Adrenal gland (tissue), 9 donors: ENCODE measurements at regions not wholly inside any gene's neighbourhood (a gene's known extent, or its start where the extent isn't known, plus 50 kb on each side); places are given as distances from the start of the nearest gene placed in this dataset.

Source experiments
- DNase-seq, 7 donors: peaks; one replicate each; pipeline ENCODE4 v3.0.0-alpha.2; 2019 to 2020
- H3K27ac ChIP-seq, 5 donors: fragments of 200-600 bp; sonication (generic) in 4 of 5; 1 replicate in 3 of 5; 2 replicates in 2 of 5; pipeline versions ENCODE4 v1.5.1 to v1.8.0; 2016 to 2020; ENCODE audit warnings: mild to moderate bottlenecking in 1 of 5
- H3K27me3 ChIP-seq: fragments of 200-600 bp; 2 replicates; pipeline ENCODE4 v1.8.0; 2021
- H3K36me3 ChIP-seq, 2 donors: fragments of 200-600 bp; replicated peaks in 1 of 2; 1 replicate in 1 of 2; 2 replicates in 1 of 2; pipeline versions ENCODE4 v1.5.1 to v1.8.0; 2018 to 2022
- H3K4me1 ChIP-seq, 2 donors: fragments of 200-600 bp; replicated peaks in 1 of 2; 1 replicate in 1 of 2; 2 replicates in 1 of 2; pipeline versions ENCODE4 v1.5.1 to v1.8.0; 2018 to 2021
- H3K4me3 ChIP-seq, 4 donors: fragments of 200-600 bp; sonication (generic) in 3 of 4; one replicate each; pipeline ENCODE4 v1.5.1; 2016 to 2018
- H3K9me3 ChIP-seq, 3 donors: fragments of 200-600 bp; sonication (generic) in 1 of 3; replicated peaks in 1 of 3; 1 replicate in 2 of 3; 2 replicates in 1 of 3; pipeline versions ENCODE4 v1.5.1 to v1.8.0; 2016 to 2021
- POLR2A ChIP-seq, 2 donors: fragments of 450-650 bp; IDR thresholded peaks; one replicate each; pipeline ENCODE4 v1.6.1; 2017; ENCODE audit warnings: antibody characterized with exemption in 2 of 2, mild to moderate bottlenecking in 2 of 2, moderate library complexity in 1 of 2
- WGBS, 4 donors: extraction: QIAGEN DNeasy Blood & Tissue Kit in 2 of 4; methylation state at CpG; one replicate each; pipeline versions ENCODE4 v1.1.5 to v1.1.7; 2013 to 2017; 5-methylcytosine and 5-hydroxymethylcytosine counted together
- intact Hi-C, 2 donors: fragments of 100-400 bp; cut with DNase I; formaldehyde crosslinking; loops; one replicate each; pipeline versions ENCODE4 v1.14.1 to v1.15.0; 2022 to 2023
- TF ChIP-seq, protein P1 (sequence below), 6 experiments: fragments of 450-650 bp in 4 of 6; fragments of 200-600 bp in 2 of 6; sonication (generic) in 1 of 6; IDR thresholded peaks; 1 replicate in 5 of 6; 2 replicates in 1 of 6; pipeline versions ENCODE4 v1.5.1 to v1.8.0; 2016 to 2021; ENCODE audit warnings: antibody characterized with exemption in 6 of 6, mild to moderate bottlenecking in 2 of 6, moderate library complexity in 1 of 6
- donor health status: healthy with polysubstance abuse.
- donor health status: Bipolar disorder and iron deficiency.
- donor health status: DM: yes; HTN: yes; CAD: no.
- donor health status: DM: no; HTN: no; CAD: no.
- donor health status: DM: no; HTN: no; CAD: no.

GRCh38 chr5:88507261-88507660 lies 238.6 kb upstream of the TMEM161B start:
- WGBS, 4 donors: 78 to 88% (median 79%) methylated on average over 4 of the region's 4 CpGs
- H3K4me1 ChIP-seq: no peaks in the 10 kb centered on the region
- no peaks in the 10 kb centered on the region for H3K36me3 ChIP-seq
- H3K4me3 ChIP-seq: no peak overlapping the region
- no peak overlapping the region for H3K27ac ChIP-seq
- no peaks in the 10 kb centered on the region for H3K27me3 ChIP-seq
- no peaks in the 10 kb centered on the region for H3K9me3 ChIP-seq
- DNase-seq: no peak
- TF ChIP-seq, protein P1, sequence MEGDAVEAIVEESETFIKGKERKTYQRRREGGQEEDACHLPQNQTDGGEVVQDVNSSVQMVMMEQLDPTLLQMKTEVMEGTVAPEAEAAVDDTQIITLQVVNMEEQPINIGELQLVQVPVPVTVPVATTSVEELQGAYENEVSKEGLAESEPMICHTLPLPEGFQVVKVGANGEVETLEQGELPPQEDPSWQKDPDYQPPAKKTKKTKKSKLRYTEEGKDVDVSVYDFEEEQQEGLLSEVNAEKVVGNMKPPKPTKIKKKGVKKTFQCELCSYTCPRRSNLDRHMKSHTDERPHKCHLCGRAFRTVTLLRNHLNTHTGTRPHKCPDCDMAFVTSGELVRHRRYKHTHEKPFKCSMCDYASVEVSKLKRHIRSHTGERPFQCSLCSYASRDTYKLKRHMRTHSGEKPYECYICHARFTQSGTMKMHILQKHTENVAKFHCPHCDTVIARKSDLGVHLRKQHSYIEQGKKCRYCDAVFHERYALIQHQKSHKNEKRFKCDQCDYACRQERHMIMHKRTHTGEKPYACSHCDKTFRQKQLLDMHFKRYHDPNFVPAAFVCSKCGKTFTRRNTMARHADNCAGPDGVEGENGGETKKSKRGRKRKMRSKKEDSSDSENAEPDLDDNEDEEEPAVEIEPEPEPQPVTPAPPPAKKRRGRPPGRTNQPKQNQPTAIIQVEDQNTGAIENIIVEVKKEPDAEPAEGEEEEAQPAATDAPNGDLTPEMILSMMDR (IDR thresholded peaks at IDR 0.05): no peak
- TF ChIP-seq POLR2A (IDR thresholded peaks at IDR 0.05): no peak
- intact Hi-C loops: no loop called here

- H3K27me3 ChIP-seq: no peaks in the 10 kb centered on the region
- no peaks in the 10 kb centered on the region for H3K36me3 ChIP-seq
- no peak for DNase-seq
- TF ChIP-seq POLR2A (IDR thresholded peaks at IDR 0.05): no peak
- TF ChIP-seq, protein P1 (IDR thresholded peaks at IDR 0.05): no peak
- WGBS, 4 donors: 47 to 57% (median 53%) methylated on average over 3 of the region's 3 CpGs
- no peak overlapping the region for H3K27ac ChIP-seq
- H3K4me1 ChIP-seq: peaks cover 0 to 8% of the 10 kb centered on the region in 2 donors
- H3K4me3 ChIP-seq: peak overlapping the region in 1 of 4 donors; percentile 60
- no peaks in the 10 kb centered on the region for H3K9me3 ChIP-seq
- intact Hi-C loops: no loop called here
These were observed 234.8 kb upstream of the TMEM161B start for GRCh38 chr5:88503406-88503805.

DNA sequence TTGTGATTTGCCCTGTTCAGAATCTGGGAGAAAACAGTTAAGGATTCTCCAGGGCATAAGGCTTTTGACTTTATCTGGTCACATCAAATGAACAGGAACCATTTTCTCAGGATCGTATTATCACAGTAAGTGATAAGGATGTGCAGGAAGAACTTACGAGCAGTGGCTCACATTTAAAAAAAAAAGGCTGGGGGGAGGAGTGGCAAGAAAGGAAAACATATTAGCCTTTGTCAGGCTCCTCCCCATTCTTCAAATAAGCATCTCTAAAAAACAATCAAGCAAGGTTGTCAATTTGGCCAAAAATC lies 234.3 kb upstream of the TMEM161B start:
- no peaks in the 10 kb centered on the region for H3K36me3 ChIP-seq
- peak overlapping the region in 1 of 5 donors; percentile 45 for H3K27ac ChIP-seq
- no peaks in the 10 kb centered on the region for H3K27me3 ChIP-seq
- no peaks in the 10 kb centered on the region for H3K9me3 ChIP-seq
- TF ChIP-seq POLR2A (IDR thresholded peaks at IDR 0.05): no peak
- TF ChIP-seq, protein P1 (IDR thresholded peaks at IDR 0.05): no peak
- WGBS, 4 donors: 0 to 2% (median 1%) methylated on average over 2 of the region's 2 CpGs
- peaks cover 0 to 8% of the 10 kb centered on the region in 2 donors for H3K4me1 ChIP-seq
- intact Hi-C loops: no loop called here
- no peak for DNase-seq
- peak overlapping the region in 3 of 4 donors; percentile 15 to 60 (median 50) for H3K4me3 ChIP-seq

GRCh38 chr5:88502179-88503040 lies 233.8 kb upstream of the TMEM161B start:
- Histone ChIP-seq H3K27ac (peak overlapping the region in 3 of 5 donors; percentile 45 to 51 (median 50)), H3K36me3 (no peaks in the 10 kb centered on the region), H3K4me1 (peaks cover 0 to 8% of the 10 kb centered on the region in 2 donors), H3K9me3 (no peaks in the 10 kb centered on the region), H3K27me3 (no peaks in the 10 kb centered on the region), H3K4me3 (peak overlapping the region in 3 of 4 donors; percentile 15 to 60 (median 50))
- peak in 2 of 7 donors; percentile 6 to 13 for DNase-seq
- intact Hi-C loops: no loop called here
- 4 to 13% (median 11%) methylated on average over 6 of the region's 6 CpGs for WGBS, 4 donors
- no peak for TF ChIP-seq POLR2A (IDR thresholded peaks at IDR 0.05)
- TF ChIP-seq, protein P1 (IDR thresholded peaks at IDR 0.05): no peak
